ENCODE measurements at regions not wholly inside any gene's neighbourhood (a gene's known extent, or its start where the extent isn't known, plus 50 kb on each side); places are given as distances from the start of the nearest gene placed in this dataset.

DNA sequence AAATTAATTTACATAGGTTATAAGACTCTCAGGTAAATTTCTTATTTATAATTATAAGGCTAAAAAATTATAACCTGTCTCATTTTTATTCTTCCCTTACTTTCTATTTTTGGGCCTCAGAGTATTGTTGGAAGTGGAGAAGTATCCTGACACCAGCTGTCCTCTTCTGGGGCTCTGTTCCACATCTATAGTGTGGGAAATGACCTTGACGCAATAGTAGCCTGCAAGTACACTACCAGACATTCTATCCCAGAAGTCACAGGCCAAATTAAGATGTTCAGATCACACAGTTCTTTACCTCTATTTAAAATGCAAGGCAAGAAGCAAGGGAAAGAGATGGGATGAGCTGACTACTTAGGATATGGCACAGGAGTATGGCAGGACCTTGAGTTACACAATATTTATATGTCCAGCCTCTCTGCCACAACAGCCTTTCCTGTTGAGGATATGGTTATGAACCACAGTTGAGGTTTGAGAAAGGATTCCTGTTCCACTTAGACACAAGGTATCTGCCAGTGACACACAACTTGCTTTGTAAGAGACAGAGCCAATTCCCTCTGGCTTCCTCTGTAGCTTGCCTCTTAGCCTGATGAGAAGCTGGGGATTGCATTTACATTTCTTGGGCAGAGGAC lies 158.0 kb upstream of the IL12A start:
- no peak overlapping the region for H3K4me3 ChIP-seq (ENCODE audit: low read depth, low read length)
- no peak for DNase-seq (ENCODE audit: low read depth)
- TF ChIP-seq, protein P1, sequence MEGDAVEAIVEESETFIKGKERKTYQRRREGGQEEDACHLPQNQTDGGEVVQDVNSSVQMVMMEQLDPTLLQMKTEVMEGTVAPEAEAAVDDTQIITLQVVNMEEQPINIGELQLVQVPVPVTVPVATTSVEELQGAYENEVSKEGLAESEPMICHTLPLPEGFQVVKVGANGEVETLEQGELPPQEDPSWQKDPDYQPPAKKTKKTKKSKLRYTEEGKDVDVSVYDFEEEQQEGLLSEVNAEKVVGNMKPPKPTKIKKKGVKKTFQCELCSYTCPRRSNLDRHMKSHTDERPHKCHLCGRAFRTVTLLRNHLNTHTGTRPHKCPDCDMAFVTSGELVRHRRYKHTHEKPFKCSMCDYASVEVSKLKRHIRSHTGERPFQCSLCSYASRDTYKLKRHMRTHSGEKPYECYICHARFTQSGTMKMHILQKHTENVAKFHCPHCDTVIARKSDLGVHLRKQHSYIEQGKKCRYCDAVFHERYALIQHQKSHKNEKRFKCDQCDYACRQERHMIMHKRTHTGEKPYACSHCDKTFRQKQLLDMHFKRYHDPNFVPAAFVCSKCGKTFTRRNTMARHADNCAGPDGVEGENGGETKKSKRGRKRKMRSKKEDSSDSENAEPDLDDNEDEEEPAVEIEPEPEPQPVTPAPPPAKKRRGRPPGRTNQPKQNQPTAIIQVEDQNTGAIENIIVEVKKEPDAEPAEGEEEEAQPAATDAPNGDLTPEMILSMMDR (IDR thresholded peaks at IDR 0.05; ENCODE audit: low read depth, low read length, missing control alignments): no peak

DNA sequence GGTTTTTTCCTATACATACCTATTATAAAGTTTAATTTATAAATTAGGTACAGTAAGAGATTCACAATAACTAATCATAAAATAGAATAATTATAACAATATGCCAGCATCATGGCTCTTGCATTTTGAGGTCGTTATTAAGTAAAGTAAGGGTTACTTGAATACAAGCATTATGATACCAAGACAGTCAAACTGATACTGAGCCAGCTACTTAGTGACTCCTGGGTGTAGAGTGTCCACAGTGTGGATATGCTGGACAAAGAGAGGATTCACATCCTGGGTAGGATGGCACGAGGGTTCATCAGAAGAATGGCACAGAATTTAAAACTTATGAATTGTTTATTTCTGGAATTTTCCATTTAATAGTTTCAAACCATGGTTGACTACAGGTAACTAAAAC lies 157.2 kb upstream of the IL12A start:
- no peak for DNase-seq (ENCODE audit: low read depth)
- TF ChIP-seq, protein P1 (IDR thresholded peaks at IDR 0.05; ENCODE audit: low read depth, low read length, missing control alignments): no peak
- no peak overlapping the region for H3K4me3 ChIP-seq (ENCODE audit: low read depth, low read length)

GRCh38 chr3:159832024-159832423 lies 156.6 kb upstream of the IL12A start:
- no peak overlapping the region for H3K4me3 ChIP-seq (ENCODE audit: low read depth, low read length)
- no peak for DNase-seq (ENCODE audit: low read depth)
- TF ChIP-seq, protein P1 (IDR thresholded peaks at IDR 0.05; ENCODE audit: low read depth, low read length, missing control alignments): no peak

GRCh38 chr3:159835126-159835525 lies 153.5 kb upstream of the IL12A start:
- TF ChIP-seq, protein P1 (IDR thresholded peaks at IDR 0.05; ENCODE audit: low read depth, low read length, missing control alignments): no peak
- no peak for DNase-seq (ENCODE audit: low read depth)
- H3K4me3 ChIP-seq (ENCODE audit: low read depth, low read length): no peak overlapping the region

DNA sequence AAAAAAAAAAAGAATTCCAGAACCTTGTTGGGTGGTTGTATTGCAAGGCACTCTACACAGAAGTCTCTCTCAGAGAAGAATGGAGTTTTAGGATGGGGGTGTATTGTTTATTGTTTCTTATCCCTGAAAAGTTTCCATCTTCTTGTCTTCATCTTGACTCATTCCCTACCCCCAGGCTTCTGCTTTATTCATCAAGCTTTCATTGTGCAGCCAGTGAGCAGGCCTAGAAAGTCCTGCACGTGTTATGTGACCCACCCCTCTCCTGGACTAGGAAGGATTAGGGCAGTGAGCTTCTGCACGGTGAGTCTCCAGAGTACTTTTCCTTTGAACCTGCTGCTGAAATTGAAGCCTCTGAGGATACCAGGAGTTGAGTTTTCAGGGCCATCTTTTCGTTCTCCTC lies 150.9 kb upstream of the IL12A start:
- no peak for DNase-seq (ENCODE audit: low read depth)
- TF ChIP-seq, protein P1 (IDR thresholded peaks at IDR 0.05; ENCODE audit: low read depth, low read length, missing control alignments): no peak
- no peak overlapping the region for H3K4me3 ChIP-seq (ENCODE audit: low read depth, low read length)

- no peak for DNase-seq (ENCODE audit: low read depth)
- TF ChIP-seq, protein P1 (IDR thresholded peaks at IDR 0.05; ENCODE audit: low read depth, low read length, missing control alignments): no peak
- H3K4me3 ChIP-seq (ENCODE audit: low read depth, low read length): no peak overlapping the region
Observed at GRCh38 chr3:159838938-159839337, 149.7 kb upstream of the IL12A start.

Data from GM12864 (cell line).